ENCODE measurements at regions not wholly inside any gene's neighbourhood (a gene's known extent, or its start where the extent isn't known, plus 50 kb on each side); places are given as distances from the start of the nearest gene placed in this dataset.

GRCh38 chr13:63731896-63732295 is 2316.2 kb upstream of the PCDH20 start:
- TF ChIP-seq, protein P1, sequence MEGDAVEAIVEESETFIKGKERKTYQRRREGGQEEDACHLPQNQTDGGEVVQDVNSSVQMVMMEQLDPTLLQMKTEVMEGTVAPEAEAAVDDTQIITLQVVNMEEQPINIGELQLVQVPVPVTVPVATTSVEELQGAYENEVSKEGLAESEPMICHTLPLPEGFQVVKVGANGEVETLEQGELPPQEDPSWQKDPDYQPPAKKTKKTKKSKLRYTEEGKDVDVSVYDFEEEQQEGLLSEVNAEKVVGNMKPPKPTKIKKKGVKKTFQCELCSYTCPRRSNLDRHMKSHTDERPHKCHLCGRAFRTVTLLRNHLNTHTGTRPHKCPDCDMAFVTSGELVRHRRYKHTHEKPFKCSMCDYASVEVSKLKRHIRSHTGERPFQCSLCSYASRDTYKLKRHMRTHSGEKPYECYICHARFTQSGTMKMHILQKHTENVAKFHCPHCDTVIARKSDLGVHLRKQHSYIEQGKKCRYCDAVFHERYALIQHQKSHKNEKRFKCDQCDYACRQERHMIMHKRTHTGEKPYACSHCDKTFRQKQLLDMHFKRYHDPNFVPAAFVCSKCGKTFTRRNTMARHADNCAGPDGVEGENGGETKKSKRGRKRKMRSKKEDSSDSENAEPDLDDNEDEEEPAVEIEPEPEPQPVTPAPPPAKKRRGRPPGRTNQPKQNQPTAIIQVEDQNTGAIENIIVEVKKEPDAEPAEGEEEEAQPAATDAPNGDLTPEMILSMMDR (IDR thresholded peaks at IDR 0.05 in 4 of 5, conservative IDR thresholded peaks at IDR 0.05 in 1 of 5): no peak
- no peak for TF ChIP-seq POLR2A (IDR thresholded peaks at IDR 0.05)

Measured in gastrocnemius medialis (tissue), 4 donors.